Heart left ventricle (tissue), 16 donors: ENCODE measurements at regions not wholly inside any gene's neighbourhood (a gene's known extent, or its start where the extent isn't known, plus 50 kb on each side); places are given as distances from the start of the nearest gene placed in this dataset.

Experiments used
- ATAC-seq, 4 donors: fragments of 200-7000 bp; cut with Tn5 transposase; one replicate each; pipeline ENCODE4 v1.9.1; 2020 to 2022; ENCODE audit warnings: moderate library complexity in 4 of 4, mild to moderate bottlenecking in 3 of 4, moderate number of reproducible peaks in 1 of 4
- DNase-seq, 5 donors: peaks; one replicate each; pipeline ENCODE4 v3.0.0-alpha.2; 2020
- H3K27ac ChIP-seq, 12 donors: fragments of 200-600 bp; sonication (generic) in 4 of 12; one replicate each; pipeline versions ENCODE4 v1.5.0 to v1.8.0; 2016 to 2022; ENCODE audit warnings: mild to moderate bottlenecking in 2 of 12
- H3K27me3 ChIP-seq, 9 donors: fragments of 200-600 bp; sonication (generic) in 2 of 9; one replicate each; pipeline versions ENCODE4 v1.5.1 to v1.8.0; 2016 to 2022; ENCODE audit warnings: mild to moderate bottlenecking in 3 of 9
- H3K36me3 ChIP-seq, 9 donors: fragments of 200-600 bp; sonication (generic) in 2 of 9; one replicate each; pipeline versions ENCODE4 v1.5.0 to v1.8.0; 2018 to 2022; ENCODE audit warnings: mild to moderate bottlenecking in 2 of 9
- H3K4me1 ChIP-seq, 12 donors: fragments of 200-600 bp; sonication (generic) in 4 of 12; one replicate each; pipeline versions ENCODE4 v1.5.0 to v1.8.0; 2016 to 2022; ENCODE audit warnings: mild to moderate bottlenecking in 3 of 12
- H3K4me3 ChIP-seq, 12 donors: fragments of 200-600 bp; sonication (generic) in 4 of 12; one replicate each; pipeline versions ENCODE4 v1.5.0 to v1.8.0; 2017 to 2022; ENCODE audit warnings: mild to moderate bottlenecking in 9 of 12, moderate library complexity in 4 of 12
- H3K9me3 ChIP-seq, 12 donors: fragments of 200-600 bp; sonication (generic) in 4 of 12; one replicate each; pipeline versions ENCODE4 v1.5.0 to v1.8.0; 2016 to 2022; ENCODE audit warnings: mild to moderate bottlenecking in 1 of 12
- CTCF ChIP-seq, 12 donors: fragments of 200-600 bp; sonication (generic) in 4 of 12; IDR thresholded peaks; one replicate each; pipeline versions ENCODE4 v1.5.0 to v1.8.0; 2018 to 2022; ENCODE audit warnings: antibody characterized with exemption in 12 of 12, mild to moderate bottlenecking in 5 of 12
- POLR2A ChIP-seq, 2 donors: fragments of 450-650 bp; IDR thresholded peaks; one replicate each; pipeline ENCODE4 v1.6.1; 2017; ENCODE audit warnings: antibody characterized with exemption in 2 of 2, mild to moderate bottlenecking in 2 of 2, moderate library complexity in 2 of 2
- WGBS, 4 donors: extraction: QIAGEN DNeasy Blood & Tissue Kit in 2 of 4; methylation state at CpG; one replicate each; pipeline versions ENCODE4 v1.1.5 to v1.1.7; 2013 to 2018; 5-methylcytosine and 5-hydroxymethylcytosine counted together
- intact Hi-C, 10 donors: fragments of 100-400 bp; cut with DNase I; formaldehyde crosslinking; loops; one replicate each; pipeline versions ENCODE4 v1.11.1 to v1.14.2; 2022
- donor health status: ischemic (EF 13 %, LVEDD 7.1; RV severe dilation, severe dysfunction).
- donor health status: healthy with polysubstance abuse.
- donor health status: DM: no; HTN: yes; CAD: no.
- donor health status: DM: no; HTN: no; CAD: no.
- donor health status: ischemic (EF 25% LVEDD 6.9; RV normal size, moderate dysfunction).
- donor health status: ischemic (EF 25% LVEDD 5.7; RV mildly dilated, moderate dysfunction).
- donor health status: healthy.
- donor health status: DM: yes; HTN: yes; CAD: no.
- donor health status: ischemic (EF 35%, LVEDD 5.7; RV mildly dilated, moderate dysfunction).
- donor health status: nonischemic (EF 11% LVEDD 7.7; RV severe dilation, severe dysfunction).
- donor health status: DM: yes; HTN: yes; CAD: no.
- donor health status: PGD.
- donor health status: ischemic (EF 29% LVEDD 5.4; RV normal size, mild dysfunction).
- donor health status: nonischemic (EF 23%, LVEDD 6.1; RV moderate dilation, normal function).

GRCh38 chr2:67702284-67702683 is 305.2 kb downstream of the ETAA1 start:
- DNase-seq = no peak
- Histone ChIP-seq H3K27ac (no peak overlapping the region), H3K4me1 (no peaks in the 10 kb centered on the region), H3K36me3 (no peaks in the 10 kb centered on the region), H3K27me3 (no peaks in the 10 kb centered on the region), H3K9me3 (no peaks in the 10 kb centered on the region), H3K4me3 (no peak overlapping the region)
- no peak for TF ChIP-seq POLR2A (IDR thresholded peaks at IDR 0.05)
- TF ChIP-seq CTCF (IDR thresholded peaks at IDR 0.05) = no peak
- no peak for ATAC-seq
- intact Hi-C loops = no loop called here
- WGBS, 4 donors = 89 to 94% (median 92%) methylated on average over 4 of the region's 4 CpGs

- Histone ChIP-seq H3K9me3 (no peaks in the 10 kb centered on the region), H3K36me3 (no peaks in the 10 kb centered on the region), H3K4me1 (no peaks in the 10 kb centered on the region), H3K27me3 (no peaks in the 10 kb centered on the region), H3K4me3 (no peak overlapping the region), H3K27ac (no peak overlapping the region)
- DNase-seq (no peak), ATAC-seq (no peak)
- WGBS, 4 donors = 80 to 91% (median 82%) methylated on average over 1 of the region's 1 CpG
- TF ChIP-seq POLR2A (IDR thresholded peaks at IDR 0.05) = no peak
- no peak for TF ChIP-seq CTCF (IDR thresholded peaks at IDR 0.05)
- intact Hi-C loops = no loop called here
These were observed 305.8 kb downstream of the ETAA1 start for GRCh38 chr2:67702937-67703336.

GRCh38 chr2:67706082-67706481 is 308.9 kb downstream of the ETAA1 start:
- Histone ChIP-seq H3K27me3 (no peaks in the 10 kb centered on the region), H3K4me3 (no peak overlapping the region), H3K27ac (no peak overlapping the region), H3K9me3 (no peaks in the 10 kb centered on the region), H3K36me3 (no peaks in the 10 kb centered on the region), H3K4me1 (no peaks in the 10 kb centered on the region)
- DNase-seq (no peak), ATAC-seq (no peak)
- WGBS, 4 donors = 90 to 91% (median 90%) methylated on average over 3 of the region's 3 CpGs
- TF ChIP-seq POLR2A (IDR thresholded peaks at IDR 0.05) (no peak), CTCF (IDR thresholded peaks at IDR 0.05) (no peak)
- intact Hi-C loops = no loop called here

GRCh38 chr2:67707896-67708295 is 310.8 kb downstream of the ETAA1 start:
- no peak overlapping the region for H3K4me3 ChIP-seq
- ATAC-seq (no peak), DNase-seq (no peak)
- intact Hi-C loops = no loop called here
- no peaks in the 10 kb centered on the region for H3K36me3 ChIP-seq
- no peak overlapping the region for H3K27ac ChIP-seq
- TF ChIP-seq CTCF (IDR thresholded peaks at IDR 0.05) = no peak
- TF ChIP-seq POLR2A (IDR thresholded peaks at IDR 0.05) = no peak
- H3K4me1 ChIP-seq = no peaks in the 10 kb centered on the region
- 86 to 89% (median 88%) methylated on average over 3 of the region's 3 CpGs for WGBS, 4 donors
- H3K27me3 ChIP-seq = no peaks in the 10 kb centered on the region
- H3K9me3 ChIP-seq = no peaks in the 10 kb centered on the region
